ENCODE measurements at regions not wholly inside any gene's neighbourhood (a gene's known extent, or its start where the extent isn't known, plus 50 kb on each side); places are given as distances from the start of the nearest gene placed in this dataset.
"Not testable (repeated sequence)": the region's sequence is repeated elsewhere in the genome, so short reads cannot be mapped to it uniquely, and the experiment has no call there.

GRCh38 chr6:27168586-27169443 is 78.7 kb upstream of the PRSS16 start:
- 86% methylated on average over 5 of the region's 5 CpGs for WGBS
- no peaks in the 10 kb centered on the region for H3K9me3 ChIP-seq (ENCODE audit: control insufficient read depth in 4 of 4, low read length in 3 of 4)
- H3K4me3 ChIP-seq (ENCODE audit: low read depth in 1 of 3, low read length in 3 of 3): no peak overlapping the region
- TF ChIP-seq, protein P1, sequence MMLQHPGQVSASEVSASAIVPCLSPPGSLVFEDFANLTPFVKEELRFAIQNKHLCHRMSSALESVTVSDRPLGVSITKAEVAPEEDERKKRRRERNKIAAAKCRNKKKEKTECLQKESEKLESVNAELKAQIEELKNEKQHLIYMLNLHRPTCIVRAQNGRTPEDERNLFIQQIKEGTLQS (IDR thresholded peaks at IDR 0.05): no peak
- TF ChIP-seq RXRA (IDR thresholded peaks at IDR 0.05): no peak
- TF ChIP-seq YY1 (IDR thresholded peaks at IDR 0.05): no peak
- no peak for TF ChIP-seq HNF4G (IDR thresholded peaks at IDR 0.05)
- TF ChIP-seq FOXA2 (IDR thresholded peaks at IDR 0.05): no peak
- TF ChIP-seq HNF4A (conservative IDR thresholded peaks at IDR 0.05): no peak
- TF ChIP-seq SP1 (IDR thresholded peaks at IDR 0.05): no peak
- TF ChIP-seq MAX (IDR thresholded peaks at IDR 0.05): no peak
- no peak for TF ChIP-seq REST (IDR thresholded peaks at IDR 0.05)
- TF ChIP-seq TAF1 (conservative IDR thresholded peaks at IDR 0.05): no peak
- no peak for TF ChIP-seq RAD21 (IDR thresholded peaks at IDR 0.05)
- TF ChIP-seq JUND (IDR thresholded peaks at IDR 0.05): no peak
- TF ChIP-seq ZBTB33 (IDR thresholded peaks at IDR 0.05): no peak
- TF ChIP-seq GABPA (IDR thresholded peaks at IDR 0.05 in 1 of 2, conservative IDR thresholded peaks at IDR 0.05 in 1 of 2): no peak
- TF ChIP-seq NR2F2 (IDR thresholded peaks at IDR 0.05): no peak
- no peak for TF ChIP-seq EGR1 (IDR thresholded peaks at IDR 0.05; ENCODE audit: low read depth in 2 of 2)
- TF ChIP-seq CTCF (IDR thresholded peaks at IDR 0.05; ENCODE audit: low read depth, low read length, missing input control): no peak
- TF ChIP-seq FOXA1 (IDR thresholded peaks at IDR 0.05): no peak
- no peak overlapping the region for H3K27ac ChIP-seq (ENCODE audit: low read depth in 1 of 2, low read length in 2 of 2)
- no peaks in the 10 kb centered on the region for H3K36me3 ChIP-seq (ENCODE audit: control insufficient read depth in 4 of 4, insufficient read depth in 3 of 4, low read depth in 1 of 4, low read length in 3 of 4)
- H3K4me1 ChIP-seq (ENCODE audit: control insufficient read depth in 4 of 4, insufficient read depth in 4 of 4, low read length in 3 of 4): no peaks in the 10 kb centered on the region
- no peaks in the 10 kb centered on the region for H3K27me3 ChIP-seq (ENCODE audit: control insufficient read depth in 4 of 4, insufficient read depth in 4 of 4, low read length in 3 of 4)
- no peak overlapping the region for H3K9ac ChIP-seq (ENCODE audit: low read depth in 1 of 2, low read length in 2 of 2)
- DNase-seq (ENCODE audit: low spot score): no peak

DNA sequence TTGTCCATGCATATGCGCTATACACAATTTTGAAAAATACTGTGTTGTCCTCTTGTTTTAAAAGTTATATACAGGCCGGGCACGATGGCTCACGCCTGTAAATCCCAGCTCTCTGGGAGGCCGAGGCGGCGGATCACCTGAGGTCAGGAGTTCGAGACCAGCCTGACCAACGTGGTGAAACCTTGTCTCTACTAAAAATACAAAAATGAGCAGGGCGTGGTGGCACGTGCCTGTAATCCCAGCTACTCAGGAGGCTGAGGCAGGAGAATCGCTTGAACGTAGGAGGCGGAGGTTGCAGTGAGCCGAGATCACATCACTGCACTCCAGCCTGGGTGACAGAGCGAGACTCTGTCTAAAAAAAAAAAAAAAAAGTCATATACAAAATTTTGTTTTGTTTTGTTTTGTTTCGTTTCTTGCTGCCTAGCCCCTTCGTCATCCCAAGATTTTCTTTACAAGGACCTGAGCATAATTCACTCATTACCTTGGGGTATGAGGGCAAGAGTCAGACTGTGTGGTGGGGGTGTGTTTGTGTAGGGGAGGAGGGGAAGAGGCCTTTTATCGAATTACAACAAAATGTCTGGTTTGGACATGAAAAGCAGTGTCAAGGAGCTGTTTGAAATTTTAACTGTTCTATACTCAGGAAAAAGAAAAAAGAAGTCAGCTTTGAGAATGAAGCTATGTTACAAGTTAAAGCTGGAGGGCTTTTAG is 74.8 kb upstream of the PRSS16 start:
- H3K9me3 ChIP-seq (ENCODE audit: control insufficient read depth in 4 of 4, low read length in 3 of 4); DNase-seq (ENCODE audit: low spot score); H3K9ac ChIP-seq (ENCODE audit: low read depth in 1 of 2, low read length in 2 of 2); H3K36me3 ChIP-seq (ENCODE audit: control insufficient read depth in 4 of 4, insufficient read depth in 3 of 4, low read depth in 1 of 4, low read length in 3 of 4); H3K4me1 ChIP-seq (ENCODE audit: control insufficient read depth in 4 of 4, insufficient read depth in 4 of 4, low read length in 3 of 4); H3K4me3 ChIP-seq (ENCODE audit: low read depth in 1 of 3, low read length in 3 of 3); H3K27me3 ChIP-seq (ENCODE audit: control insufficient read depth in 4 of 4, insufficient read depth in 4 of 4, low read length in 3 of 4); H3K27ac ChIP-seq (ENCODE audit: low read depth in 1 of 2, low read length in 2 of 2): not testable (repeated sequence)
- 90% methylated on average over 19 of the region's 19 CpGs for WGBS

DNA sequence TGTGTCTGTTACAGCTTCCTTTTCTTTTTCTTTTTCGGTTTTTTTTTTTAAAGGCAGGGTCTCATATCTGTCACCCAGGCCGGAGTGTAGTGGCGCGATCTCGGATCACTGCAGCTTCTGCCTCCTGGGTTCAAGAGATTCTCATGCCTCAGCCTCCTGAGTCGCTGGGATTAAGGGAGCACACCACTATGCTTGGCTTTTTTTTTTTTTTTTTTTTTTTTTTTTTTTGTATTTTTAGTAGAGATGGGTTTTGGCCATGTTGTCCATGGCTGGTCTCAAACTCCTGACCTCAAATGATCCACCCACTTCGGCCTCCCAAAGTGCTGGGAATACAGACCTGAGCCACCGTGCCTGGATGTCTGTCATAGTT is 74.3 kb upstream of the PRSS16 start:
- H3K4me3 ChIP-seq (ENCODE audit: low read depth in 1 of 3, low read length in 3 of 3); H3K36me3 ChIP-seq (ENCODE audit: control insufficient read depth in 4 of 4, insufficient read depth in 3 of 4, low read depth in 1 of 4, low read length in 3 of 4); H3K4me1 ChIP-seq (ENCODE audit: control insufficient read depth in 4 of 4, insufficient read depth in 4 of 4, low read length in 3 of 4); H3K27ac ChIP-seq (ENCODE audit: low read depth in 1 of 2, low read length in 2 of 2); H3K9ac ChIP-seq (ENCODE audit: low read depth in 1 of 2, low read length in 2 of 2); H3K9me3 ChIP-seq (ENCODE audit: control insufficient read depth in 4 of 4, low read length in 3 of 4); H3K27me3 ChIP-seq (ENCODE audit: control insufficient read depth in 4 of 4, insufficient read depth in 4 of 4, low read length in 3 of 4); DNase-seq (ENCODE audit: low spot score): not testable (repeated sequence)
- 86% methylated on average over 8 of the region's 8 CpGs for WGBS
